H1 (cell line): ENCODE measurements at regions not wholly inside any gene's neighbourhood (a gene's known extent, or its start where the extent isn't known, plus 50 kb on each side); places are given as distances from the start of the nearest gene placed in this dataset.

Source experiments
- CTCF ChIA-PET: fragments of 300-600 bp; sonication (Branson Sonifier 250); formaldehyde crosslinking; loops from one replicate; lab custom pipeline; 2021; ENCODE audit not compliant: partially characterized antibody; lab: Charles Lee
- POLR2A ChIA-PET: fragments of 300-600 bp; sonication (Branson Sonifier 250); formaldehyde crosslinking; loops from one replicate; lab custom pipeline; 2021; ENCODE audit warnings: inconsistent platforms; ENCODE audit not compliant: partially characterized antibody; lab: Charles Lee
- DNase-seq, 2 experiments: peaks; one replicate each; pipeline versions ENCODE4 v3.0.0 to v3.0.0-alpha.2; 2010 to 2022; ENCODE audit warnings: low spot score in 2 of 2, low read depth in 1 of 2, mixed read lengths in 1 of 2
- FAIRE-seq: peaks from 2 replicates; lab custom pipeline; 2011; peaks lifted over from hg19 to GRCh38; lab: Jason Lieb, UNC
- H2AFZ ChIP-seq: 2 replicates; pipeline ENCODE4 v1.8.1; 2012; ENCODE audit warnings: low read length, inconsistent platforms
- H2AK5ac ChIP-seq: 2 replicates; pipeline ENCODE4 v1.6.1; 2013; ENCODE audit warnings: low read depth, low read length
- H2BK120ac ChIP-seq: replicated peaks from 2 replicates; pipeline ENCODE3; 2013; ENCODE audit warnings: low read depth, low read length, inconsistent platforms
- H2BK12ac ChIP-seq: 2 replicates; pipeline ENCODE4 v1.6.1; 2013; ENCODE audit warnings: low read depth, low read length
- H2BK15ac ChIP-seq: 2 replicates; pipeline ENCODE4 v1.6.1; 2013; ENCODE audit warnings: low read length
- H2BK20ac ChIP-seq: 2 replicates; pipeline ENCODE4 v1.6.1; 2013; ENCODE audit warnings: low read length
- H2BK5ac ChIP-seq: 2 replicates; pipeline ENCODE4 v1.6.1; 2013; ENCODE audit warnings: low read depth, low read length
- H3K14ac ChIP-seq: 2 replicates; pipeline ENCODE4 v1.6.1; 2013; ENCODE audit warnings: inconsistent platforms; ENCODE audit not compliant: insufficient read length
- H3K18ac ChIP-seq: 2 replicates; pipeline ENCODE4 v1.6.1; 2013; ENCODE audit warnings: low read length; ENCODE audit errors: extremely low read depth
- H3K23ac ChIP-seq: 2 replicates; pipeline ENCODE4 v1.6.1; 2013; ENCODE audit warnings: inconsistent platforms; ENCODE audit not compliant: insufficient read length
- H3K23me2 ChIP-seq: 2 replicates; pipeline ENCODE4 v1.6.1; 2013; ENCODE audit warnings: low read depth, low read length
- H3K27ac ChIP-seq: 2 replicates; pipeline ENCODE4 v1.6.1; 2011; ENCODE audit warnings: low read depth, low read length, inconsistent platforms
- H3K27me3 ChIP-seq, 4 experiments: replicated peaks in 1 of 4; 1 replicate in 1 of 4; 2 replicates in 3 of 4; pipeline versions ENCODE4 v1.6.1 to v1.8.1; 2011 to 2013; ENCODE audit warnings: low read length in 3 of 4, mild to moderate bottlenecking in 3 of 4, inconsistent platforms in 2 of 4, mixed read lengths in 2 of 4, moderate library complexity in 1 of 4; ENCODE audit not compliant: control insufficient read depth in 3 of 4, insufficient read depth in 3 of 4; ENCODE audit errors: extremely low read depth in 1 of 4
- H3K36me3 ChIP-seq, 4 experiments: 2 replicates each; pipeline versions ENCODE4 v1.6.1 to v1.8.1; 2011 to 2013; ENCODE audit warnings: mild to moderate bottlenecking in 4 of 4, low read length in 3 of 4, moderate library complexity in 2 of 4, control low read depth in 1 of 4, inconsistent platforms in 1 of 4; ENCODE audit not compliant: insufficient read depth in 4 of 4, control insufficient read depth in 2 of 4
- H3K4ac ChIP-seq: replicated peaks from 2 replicates; pipeline ENCODE3; 2013; ENCODE audit warnings: low read length, low read depth, mixed read lengths, inconsistent platforms; ENCODE audit not compliant: insufficient read length
- H3K4me1 ChIP-seq, 4 experiments: replicated peaks in 1 of 4; 1 replicate in 1 of 4; 2 replicates in 3 of 4; pipeline versions ENCODE4 v1.6.1 to v1.8.1; 2011 to 2013; ENCODE audit warnings: low read length in 3 of 4, inconsistent platforms in 2 of 4, mixed read lengths in 1 of 4; ENCODE audit not compliant: insufficient read depth in 4 of 4, control insufficient read depth in 3 of 4
- H3K4me2 ChIP-seq, 2 experiments: 2 replicates each; pipeline versions ENCODE4 v1.6.1 to v1.8.1; 2011 to 2013; ENCODE audit warnings: low read depth in 2 of 2, low read length in 2 of 2, control low read depth in 1 of 2, inconsistent platforms in 1 of 2, mild to moderate bottlenecking in 1 of 2; ENCODE audit not compliant: insufficient read depth in 1 of 2
- H3K4me3 ChIP-seq, 4 experiments: fragments of 200-600, 300-600 bp in 1 of 4; sonication (generic), shearing (Covaris generic), sonication (Bioruptor Twin) in 1 of 4; 2 replicates each; pipeline versions ENCODE4 v1.5.1 to v1.8.1; 2011 to 2016; ENCODE audit warnings: low read length in 4 of 4, low read depth in 3 of 4, control low read depth in 2 of 4, inconsistent platforms in 2 of 4, mild to moderate bottlenecking in 2 of 4, mixed read lengths in 1 of 4, moderate library complexity in 1 of 4; ENCODE audit not compliant: insufficient read depth in 2 of 4; ENCODE audit errors: extremely low read depth in 1 of 4
- H3K56ac ChIP-seq: replicated peaks from 2 replicates; pipeline ENCODE3; 2013; ENCODE audit warnings: low read depth, mild to moderate bottlenecking, mixed read lengths, low read length, inconsistent platforms; ENCODE audit not compliant: insufficient read length
- H3K79me1 ChIP-seq: 2 replicates; pipeline ENCODE4 v1.6.1; 2013; ENCODE audit warnings: low read depth, low read length, control low read depth
- H3K79me2 ChIP-seq, 2 experiments: 2 replicates each; pipeline versions ENCODE4 v1.6.1 to v1.8.1; 2012 to 2013; ENCODE audit warnings: low read length in 2 of 2, mild to moderate bottlenecking in 2 of 2, inconsistent platforms in 1 of 2; ENCODE audit not compliant: insufficient read depth in 2 of 2, control insufficient read depth in 1 of 2
- H3K9ac ChIP-seq, 4 experiments: replicated peaks in 1 of 4; 1 replicate in 1 of 4; 2 replicates in 3 of 4; pipeline versions ENCODE4 v1.6.1 to v1.8.1; 2011 to 2013; ENCODE audit warnings: low read depth in 3 of 4, low read length in 3 of 4, control low read depth in 2 of 4, mild to moderate bottlenecking in 2 of 4, moderate library complexity in 2 of 4, inconsistent platforms in 1 of 4; ENCODE audit errors: extremely low read depth in 1 of 4
- H3K9me3 ChIP-seq, 2 experiments: 2 replicates each; pipeline versions ENCODE4 v1.6.1 to v1.8.1; 2012 to 2013; ENCODE audit warnings: mild to moderate bottlenecking in 2 of 2, moderate library complexity in 2 of 2, control low read depth in 1 of 2, inconsistent platforms in 1 of 2, low read depth in 1 of 2, low read length in 1 of 2, mixed read lengths in 1 of 2; ENCODE audit not compliant: insufficient read depth in 2 of 2
- H4K20me1 ChIP-seq, 2 experiments: replicated peaks in 1 of 2; 2 replicates each; pipeline versions ENCODE3 to v1.8.1; 2011 to 2013; ENCODE audit warnings: inconsistent platforms in 2 of 2, low read length in 2 of 2, mild to moderate bottlenecking in 1 of 2; ENCODE audit not compliant: insufficient read depth in 2 of 2, control insufficient read depth in 1 of 2
- H4K5ac ChIP-seq: 2 replicates; pipeline ENCODE4 v1.6.1; 2013; ENCODE audit warnings: low read length, low read depth, mixed read lengths, inconsistent platforms; ENCODE audit not compliant: insufficient read length
- H4K8ac ChIP-seq: 2 replicates; pipeline ENCODE4 v1.8.0; 2013; ENCODE audit warnings: mild to moderate bottlenecking, moderate library complexity, low read length, inconsistent platforms; ENCODE audit not compliant: insufficient read depth; ENCODE audit errors: extremely low read depth
- H4K91ac ChIP-seq: replicated peaks from 2 replicates; pipeline ENCODE3; 2013; ENCODE audit warnings: low read length, mixed read lengths, inconsistent platforms; ENCODE audit not compliant: insufficient read length
- BACH1 ChIP-seq: IDR thresholded peaks from 2 replicates; pipeline ENCODE4 v1.6.1; 2012; ENCODE audit warnings: low read length, improper control_type of control experiment
- SIN3A ChIP-seq, 2 experiments: IDR thresholded peaks in 1 of 2; conservative IDR thresholded peaks in 1 of 2; 2 replicates each; pipeline ENCODE4 v1.6.1; 2011 to 2012; ENCODE audit warnings: low read length in 2 of 2, improper control_type of control experiment in 1 of 2, low read depth in 1 of 2, mild to moderate bottlenecking in 1 of 2
- SUZ12 ChIP-seq: fragments of 200-600 bp; sonication (generic); IDR thresholded peaks from 2 replicates; pipeline ENCODE4 v1.6.1; 2012; ENCODE audit warnings: mild to moderate bottlenecking, inconsistent platforms, low read length, moderate library complexity, mixed read lengths
- WGBS, 2 experiments: shearing (Covaris generic) in 1 of 2; methylation state at CpG; one replicate each; pipeline versions ENCODE4 v1.1.6 to v1.1.7; 2013 to 2015; ENCODE audit warnings: low lambda C conversion rate in 2 of 2, mixed read lengths in 2 of 2, inconsistent platforms in 1 of 2, low coverage in 1 of 2, missing lambda C conversion rate in 1 of 2; ENCODE audit not compliant: insufficient replicate concordance in 2 of 2, insufficient coverage in 1 of 2, insufficient read length in 1 of 2; ENCODE audit errors: extremely low coverage in 1 of 2, missing lambda C conversion rate in 1 of 2; 5-methylcytosine and 5-hydroxymethylcytosine counted together
- TF ChIP-seq, protein P1 (sequence below): IDR thresholded peaks from 2 replicates; pipeline ENCODE4 v1.6.1; 2012; ENCODE audit warnings: inconsistent platforms

DNA sequence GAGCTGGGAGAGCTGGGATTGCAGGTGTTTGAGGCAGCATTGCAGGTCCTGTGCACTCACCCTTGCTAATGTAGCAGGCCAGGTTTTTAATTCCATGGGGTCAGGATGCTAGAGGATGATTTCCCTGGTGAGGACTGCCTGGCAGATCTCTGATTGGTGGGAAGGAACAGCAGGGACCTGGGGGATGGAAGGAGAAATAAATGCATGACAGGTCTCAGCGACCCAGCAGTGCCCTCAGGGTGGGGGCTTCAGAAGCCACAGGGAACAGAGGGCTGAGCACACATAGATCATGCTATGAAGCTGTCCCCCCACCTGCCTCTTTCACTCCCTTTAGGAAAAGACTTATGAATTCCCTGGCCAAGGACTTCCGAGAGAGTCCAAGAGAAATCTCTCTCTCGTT is 255.5 kb upstream of the N4BP1 start:
- H4K20me1 ChIP-seq, result no peaks in the 10 kb centered on the region
- H4K91ac ChIP-seq, result no peak overlapping the region
- H2AK5ac ChIP-seq, result no peak overlapping the region
- no peaks in the 10 kb centered on the region for H3K23me2 ChIP-seq
- CTCF ChIA-PET, result interaction anchor here (1.3 to 2.3 kb wide), 4 partner anchors 10 to 423 kb away, joined by 3 to 11 read pairs (median 3); no protein-coding TSS in a partner anchor
- no peak overlapping the region for H4K5ac ChIP-seq
- no peaks in the 10 kb centered on the region for H3K9me3 ChIP-seq
- peaks cover 0 to 2% (median under 1%) of the 10 kb centered on the region in 4 experiments; a peak in 1 of 7 replicates for H3K4me1 ChIP-seq
- H2AFZ ChIP-seq, result no peak overlapping the region
- H2BK12ac ChIP-seq, result no peak overlapping the region
- DNase-seq (no peak), FAIRE-seq (no peak)
- no peaks in the 10 kb centered on the region for H3K79me1 ChIP-seq
- no peak overlapping the region for H3K56ac ChIP-seq
- no peaks in the 10 kb centered on the region for H3K36me3 ChIP-seq
- no peak overlapping the region for H2BK5ac ChIP-seq
- H2BK15ac ChIP-seq, result no peak overlapping the region
- no peak overlapping the region for H3K4ac ChIP-seq
- no peak overlapping the region for H3K27ac ChIP-seq
- no peak overlapping the region for H3K23ac ChIP-seq
- H3K27me3 ChIP-seq, result no peaks in the 10 kb centered on the region
- POLR2A ChIA-PET, result no interaction called here
- H3K14ac ChIP-seq, result no peak overlapping the region
- no peak overlapping the region for H4K8ac ChIP-seq
- TF ChIP-seq SIN3A (conservative IDR thresholded peaks at IDR 0.05 in 1 of 2, IDR thresholded peaks at IDR 0.05 in 1 of 2; ENCODE audit: low read depth in 1 of 2, low read length in 2 of 2) (no peak), SUZ12 (no peak), BACH1 (no peak)
- TF ChIP-seq, protein P1, sequence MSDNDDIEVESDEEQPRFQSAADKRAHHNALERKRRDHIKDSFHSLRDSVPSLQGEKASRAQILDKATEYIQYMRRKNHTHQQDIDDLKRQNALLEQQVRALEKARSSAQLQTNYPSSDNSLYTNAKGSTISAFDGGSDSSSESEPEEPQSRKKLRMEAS, result no peak
- H2BK20ac ChIP-seq, result no peak overlapping the region
- H3K9ac ChIP-seq, result no peak overlapping the region
- 93% methylated on average over 3 of the region's 3 CpGs; no CpG with 5 or more reads in 1 of the 2 experiments for WGBS, 2 experiments
- H3K4me2 ChIP-seq, result no peak overlapping the region
- H3K79me2 ChIP-seq, result no peaks in the 10 kb centered on the region
- H3K4me3 ChIP-seq, result no peak overlapping the region
- no peak overlapping the region for H3K18ac ChIP-seq
- H2BK120ac ChIP-seq, result no peak overlapping the region
